Activated CD4-positive, alpha-beta T cell treated with anti-CD3 and anti-CD28 coated beads, Interleukin-2, amount 50 U/mL, for 16 hours (primary cell): ENCODE measurements at regions not wholly inside any gene's neighbourhood (a gene's known extent, or its start where the extent isn't known, plus 50 kb on each side); places are given as distances from the start of the nearest gene placed in this dataset.
"Not testable (repeated sequence)": the region's sequence is repeated elsewhere in the genome, so short reads cannot be mapped to it uniquely, and the experiment has no call there.

Source experiments
- DNase-seq: peaks from one replicate; pipeline ENCODE4 v3.0.0-alpha.2; 2020

DNA sequence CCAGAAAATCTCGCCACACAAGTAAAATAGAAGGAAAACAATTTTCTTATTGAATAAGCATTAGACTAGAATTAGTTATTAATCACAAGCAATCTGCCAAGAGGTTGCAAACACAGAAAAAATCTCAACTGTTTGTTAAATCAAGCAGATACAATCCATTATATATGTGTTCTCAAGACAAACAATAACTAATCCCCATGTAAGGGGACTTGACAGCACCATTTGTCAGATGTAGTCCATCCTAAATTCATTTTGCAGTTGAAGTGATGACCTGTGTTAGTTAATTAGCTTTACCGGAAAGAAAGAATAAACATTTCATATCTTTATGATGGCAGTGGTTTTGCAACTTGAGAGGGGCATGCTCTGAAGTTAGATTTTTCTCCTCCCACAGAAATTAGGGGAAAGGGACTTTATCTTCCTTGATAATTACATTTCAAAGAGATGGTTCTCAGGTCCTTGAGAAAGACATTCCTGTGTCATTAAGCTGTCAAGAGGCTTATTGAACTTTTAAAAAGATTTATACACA, 1588.0 kb downstream of the GRIK2 start:
- no peak for DNase-seq

DNA sequence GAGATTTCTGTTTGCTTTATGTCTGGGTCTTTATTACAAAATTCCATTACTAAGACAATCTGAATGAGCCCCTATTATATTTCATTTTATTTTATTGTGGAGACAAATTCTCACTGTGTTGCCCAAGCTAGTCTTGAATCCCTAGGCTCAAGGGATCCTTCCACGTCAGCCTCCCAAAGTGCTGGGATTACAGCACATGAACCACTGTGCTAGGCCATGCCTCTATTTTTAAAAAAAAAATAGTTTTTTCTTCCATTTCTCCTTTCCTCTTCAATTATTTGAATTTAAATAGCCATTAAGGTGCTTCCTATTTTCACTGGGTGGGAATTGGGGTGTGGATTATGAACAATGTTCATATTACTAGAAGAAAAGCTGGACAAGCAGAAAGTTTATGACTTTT, 1587.4 kb downstream of the GRIK2 start:
- no peak for DNase-seq

DNA sequence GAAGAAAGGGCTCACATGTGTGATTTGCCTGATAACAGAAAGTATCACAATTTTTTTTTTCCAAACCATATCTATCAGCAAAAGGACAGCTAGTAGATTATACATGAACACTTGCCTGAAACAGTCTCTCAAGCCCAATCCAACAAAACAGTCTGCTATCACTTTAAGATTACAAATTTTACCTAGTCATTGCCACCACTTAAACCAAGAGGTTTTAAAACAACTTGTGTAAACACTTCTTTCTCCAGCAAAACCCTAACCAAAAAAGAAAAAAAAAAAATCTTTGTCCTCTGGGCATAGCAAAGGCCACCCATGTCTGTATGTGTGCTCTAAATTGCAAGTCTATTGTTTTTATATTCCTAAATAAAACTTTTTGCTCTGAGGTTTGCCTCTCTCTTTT, 1568.4 kb downstream of the GRIK2 start:
- DNase-seq = no peak

DNA sequence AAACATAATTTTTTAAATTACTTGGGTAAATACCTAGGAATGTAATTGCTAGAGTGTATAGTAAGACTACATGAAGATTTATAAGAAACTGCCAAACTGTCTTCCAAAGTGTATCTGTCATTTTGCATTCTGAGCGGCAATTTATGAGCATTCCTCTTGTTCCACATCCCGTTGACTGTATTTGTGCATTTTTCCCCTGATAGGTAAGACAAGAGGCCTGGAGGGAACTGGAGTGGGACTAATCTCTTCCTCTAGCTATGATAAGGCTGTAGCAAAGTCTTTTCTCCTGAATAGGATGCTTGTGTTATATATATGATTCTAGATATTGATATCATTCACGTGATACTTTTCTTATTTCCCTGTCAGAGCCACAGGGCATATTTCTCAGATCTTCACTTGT, 1557.5 kb downstream of the GRIK2 start:
- no peak for DNase-seq

DNA sequence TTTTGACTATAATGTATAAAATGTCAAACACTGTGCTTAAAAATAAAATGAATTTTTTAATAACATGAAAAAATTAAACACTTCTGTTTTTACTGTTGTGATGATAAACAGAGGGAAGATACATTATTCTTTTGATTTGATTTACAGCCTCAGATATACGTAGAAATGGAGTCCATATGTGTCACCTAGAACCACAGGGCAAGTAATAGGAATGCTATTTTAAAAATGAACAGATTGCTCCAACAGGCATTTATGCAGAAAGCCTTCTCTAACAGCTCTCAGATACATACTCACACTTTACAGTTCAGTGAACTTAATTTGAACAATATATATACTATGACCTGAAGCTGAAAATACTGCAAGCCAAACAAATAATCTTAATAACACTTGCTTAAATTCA, 1551.0 kb downstream of the GRIK2 start:
- DNase-seq = no peak

DNA sequence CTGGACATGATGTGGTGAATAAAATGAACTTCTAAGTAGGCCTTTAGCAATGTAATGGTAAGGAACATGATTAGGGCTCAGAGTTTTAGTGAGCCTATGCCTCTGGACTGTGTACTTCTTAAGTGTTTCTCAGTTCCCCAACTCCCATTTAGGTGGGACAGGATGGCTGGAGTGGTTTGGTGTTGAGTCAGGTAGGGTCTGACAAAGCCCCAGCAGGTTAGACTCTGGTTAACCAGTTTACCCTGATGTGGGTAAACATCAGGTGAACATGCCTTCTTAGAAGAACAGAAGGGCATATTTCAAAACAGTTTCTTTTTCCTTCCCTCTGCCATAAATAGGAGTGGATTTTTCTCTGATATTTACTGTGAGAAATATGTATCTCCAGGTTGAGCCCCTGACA, 1548.7 kb downstream of the GRIK2 start:
- no peak for DNase-seq

DNA sequence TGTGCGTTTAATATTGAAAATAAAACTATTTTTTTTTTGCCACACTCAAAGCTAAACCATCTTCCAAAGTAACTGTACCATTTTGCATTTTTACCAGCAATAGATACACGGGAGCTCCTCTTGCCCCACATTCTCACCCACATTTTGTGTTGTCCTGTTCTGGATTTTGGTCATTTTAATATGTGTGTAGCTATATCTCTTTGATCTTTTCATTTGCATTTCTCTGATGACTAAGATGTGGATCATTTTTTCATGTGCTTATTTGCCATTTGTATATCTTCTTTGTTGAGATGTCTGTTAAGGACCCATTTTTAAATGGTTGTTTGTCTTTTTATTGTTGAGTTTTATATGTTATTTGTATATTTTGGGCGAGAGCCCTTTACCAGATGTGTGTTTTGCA, 1543.5 kb downstream of the GRIK2 start:
- no peak for DNase-seq

DNA sequence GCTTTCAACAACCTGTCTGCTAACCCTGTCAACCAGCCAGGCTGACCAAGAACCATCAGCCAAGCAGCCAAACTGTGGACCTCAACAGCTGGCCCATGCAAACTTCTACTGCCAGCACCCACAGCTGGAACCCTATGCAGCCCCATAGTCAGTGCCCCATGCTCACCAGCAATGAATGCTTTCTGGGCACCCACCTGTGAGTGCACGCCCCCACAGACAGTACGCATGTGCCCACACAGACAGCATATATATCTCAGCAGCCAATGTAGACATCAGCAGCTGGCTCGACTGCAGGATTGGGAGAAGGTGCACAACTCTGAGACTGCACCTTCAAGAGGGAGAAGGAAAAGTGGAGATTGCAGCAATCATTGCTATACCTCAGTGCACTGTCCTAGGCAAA, 1534.6 kb downstream of the GRIK2 start:
- no peak for DNase-seq

DNA sequence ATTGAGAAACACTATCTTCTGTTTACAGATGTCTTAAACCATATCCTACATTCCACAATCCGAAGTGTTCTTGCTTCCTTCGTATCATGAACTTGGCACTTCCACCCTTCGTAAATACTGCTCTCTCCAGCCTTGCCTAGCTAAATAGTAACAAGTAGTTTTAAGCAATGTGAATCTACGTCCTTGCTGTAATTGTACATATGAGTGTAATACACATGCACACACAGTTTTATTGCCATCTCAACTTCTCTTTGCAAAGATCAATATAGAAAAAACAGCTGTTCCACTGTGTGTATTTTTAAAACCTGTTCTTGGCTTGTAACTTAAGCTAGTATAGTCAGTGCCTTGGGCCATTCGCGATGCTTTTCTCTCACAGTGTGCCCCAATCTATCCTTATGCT, 1524.7 kb downstream of the GRIK2 start:
- no peak for DNase-seq

DNA sequence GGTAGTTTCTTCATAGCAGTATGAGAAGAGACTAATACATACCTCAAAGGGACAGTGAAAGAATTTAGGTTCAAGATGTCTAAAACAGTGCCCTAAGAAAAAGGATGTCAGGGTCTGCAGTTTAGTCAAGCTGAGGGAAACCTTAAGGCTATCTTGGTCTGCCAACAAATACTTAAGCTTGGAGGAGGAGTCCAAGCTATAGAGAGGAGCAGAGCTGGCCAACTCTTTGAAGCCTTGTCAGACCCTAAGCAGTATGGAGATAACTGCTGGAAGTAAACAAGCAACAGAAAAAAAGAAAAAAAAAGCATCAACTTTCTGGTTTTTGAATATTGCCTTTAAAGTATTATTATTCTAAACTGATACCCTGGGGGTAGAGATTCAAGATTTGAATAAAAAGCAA, 1518.1 kb downstream of the GRIK2 start:
- DNase-seq = no peak

DNA sequence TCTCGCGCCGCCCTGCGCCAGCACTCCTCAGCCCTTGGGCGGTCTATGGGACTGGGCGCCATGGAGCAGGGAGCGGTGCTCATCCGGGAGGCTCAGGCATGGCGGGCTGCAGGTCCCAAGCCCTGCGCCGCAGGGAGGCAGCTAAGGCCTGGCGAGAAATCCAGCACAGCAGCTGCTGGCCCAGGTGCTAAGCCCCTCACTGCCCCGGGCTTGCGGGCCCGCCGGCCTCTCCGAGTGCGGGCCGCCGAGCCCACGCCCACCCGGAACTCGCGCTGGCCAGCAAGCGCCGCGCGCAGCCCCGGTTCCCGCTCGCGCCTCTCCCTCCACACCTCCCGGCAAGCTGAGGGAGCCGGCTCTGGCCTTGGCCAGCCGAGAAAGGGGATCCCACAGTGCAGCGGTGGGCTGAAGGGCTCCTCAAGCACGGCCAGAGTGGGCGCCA, 1517.2 kb downstream of the GRIK2 start:
- not testable (repeated sequence) for DNase-seq

DNA sequence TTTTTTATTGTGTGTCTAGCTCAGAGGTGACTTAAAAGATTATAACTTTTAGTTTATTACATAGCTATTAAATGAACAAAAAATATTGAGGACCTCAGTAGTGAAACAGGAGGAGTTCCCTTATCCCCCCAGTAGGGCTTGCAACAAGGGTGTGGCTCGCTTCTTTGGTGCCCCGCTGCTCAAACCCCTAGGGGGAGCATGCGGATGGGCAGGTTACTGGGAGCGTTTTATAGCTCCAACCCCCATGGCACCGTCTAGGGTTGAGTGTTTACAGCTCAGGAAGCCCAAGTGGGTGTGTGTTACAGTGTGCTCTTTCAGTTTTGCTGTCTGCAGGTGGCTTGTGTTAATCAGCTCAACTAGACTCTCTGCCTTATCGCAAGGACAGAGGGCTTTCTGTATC, 1513.7 kb downstream of the GRIK2 start:
- no peak for DNase-seq

DNA sequence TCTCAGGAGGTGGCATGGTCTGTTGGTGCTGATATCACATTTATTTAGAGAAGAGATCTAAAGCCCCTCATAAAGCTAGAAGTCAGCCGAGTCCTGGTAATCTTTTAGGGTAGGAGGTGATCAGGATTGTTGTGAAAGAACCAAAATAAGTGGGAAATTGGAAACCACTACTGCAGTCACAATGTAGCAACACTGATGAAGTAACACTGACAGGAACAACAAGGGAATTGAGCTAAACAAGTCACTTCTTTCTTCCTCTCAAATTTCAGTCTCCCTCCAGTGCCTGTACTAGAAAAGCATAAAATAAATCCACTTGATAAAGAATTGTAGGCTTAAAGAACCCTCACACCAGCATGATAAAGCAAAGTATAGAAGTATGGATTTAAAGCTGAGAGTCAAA, 1509.0 kb downstream of the GRIK2 start:
- DNase-seq = no peak

DNA sequence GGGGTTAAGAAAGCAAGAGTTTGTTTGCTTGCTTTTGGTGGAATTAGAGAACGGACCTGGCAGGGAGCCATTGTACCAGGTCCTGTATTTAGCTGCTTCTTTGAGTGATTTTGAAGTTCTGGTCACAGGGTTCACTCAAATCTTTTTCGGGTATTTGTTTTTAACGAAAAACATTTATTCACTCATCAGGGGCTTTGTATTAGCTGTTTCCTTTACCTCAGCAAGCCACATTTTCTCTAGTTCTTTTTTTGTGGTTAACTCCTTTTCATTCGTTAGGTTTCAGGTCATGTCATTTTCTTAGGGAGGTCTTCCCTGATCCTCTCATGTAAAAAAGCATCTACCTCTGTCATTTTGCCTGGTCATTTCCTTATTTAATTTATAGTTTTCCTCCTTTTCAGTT, 1502.2 kb downstream of the GRIK2 start:
- no peak for DNase-seq

DNA sequence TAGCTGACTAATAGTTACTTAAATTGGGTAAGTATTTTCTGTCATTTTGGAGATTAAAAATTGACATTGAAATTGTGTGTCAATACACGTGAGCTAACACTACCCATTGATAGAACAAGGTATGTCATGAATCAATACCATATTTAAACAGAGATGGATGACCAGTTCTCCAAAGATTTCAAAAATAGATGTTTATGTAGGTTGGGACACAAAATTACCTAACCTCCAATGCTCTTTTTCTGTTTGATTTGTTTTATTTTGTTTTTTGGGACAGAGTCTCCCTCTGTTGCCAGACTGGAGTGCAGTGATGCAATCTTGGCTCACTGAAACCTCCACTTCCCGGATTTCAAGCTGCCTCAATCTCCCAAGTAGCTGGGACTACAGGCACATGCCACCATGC, 1491.7 kb downstream of the GRIK2 start:
- DNase-seq = no peak

DNA sequence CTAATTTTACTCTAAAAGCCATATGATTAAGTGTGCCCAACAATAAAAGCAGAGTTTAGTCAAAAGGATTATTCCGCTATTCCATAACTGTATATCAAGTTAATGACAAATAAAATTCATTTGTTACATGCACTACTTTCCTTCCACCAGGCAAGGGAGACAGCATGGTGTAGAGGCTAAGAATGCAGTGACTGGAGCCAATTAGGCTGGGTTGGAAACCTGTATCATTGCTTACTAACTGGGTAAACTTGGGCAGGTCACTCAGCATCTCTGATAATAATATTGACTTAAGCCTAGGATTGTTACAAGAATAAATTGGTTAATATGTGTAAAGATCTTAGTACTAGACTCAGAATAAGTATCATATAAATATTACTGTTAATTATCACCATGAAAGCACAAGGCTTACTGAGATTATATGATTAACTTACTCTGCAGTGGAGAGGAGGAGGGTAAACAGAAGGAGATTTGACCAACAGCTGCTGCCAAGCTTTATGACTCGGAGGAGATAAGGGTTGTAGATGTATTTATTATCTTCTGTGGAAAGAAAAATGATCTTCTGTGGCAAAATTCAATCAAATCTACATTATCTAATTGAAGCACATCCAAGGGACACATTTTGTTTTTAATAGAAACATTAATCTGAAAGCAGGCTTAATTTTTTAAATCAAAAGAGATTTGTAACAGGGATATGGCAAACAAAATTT, 1459.9 kb downstream of the GRIK2 start:
- no peak for DNase-seq

DNA sequence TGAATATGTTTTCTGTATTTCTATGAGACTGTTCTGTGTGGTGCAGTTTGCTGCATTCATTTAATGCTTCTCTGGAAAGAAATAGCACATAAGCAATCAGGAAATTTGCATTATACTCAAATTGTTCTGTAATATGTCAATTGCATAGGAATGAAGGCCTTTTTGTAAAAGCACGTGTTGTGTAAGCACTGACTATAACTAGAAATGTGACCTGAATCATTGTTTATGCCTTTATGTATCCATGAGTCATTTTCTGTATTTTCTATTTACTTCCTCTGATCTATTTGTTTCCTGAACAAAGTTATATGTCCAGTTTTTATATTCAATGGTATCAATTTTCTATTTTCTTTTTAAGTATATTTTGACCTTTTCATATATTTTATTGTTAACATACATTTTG, 1455.3 kb downstream of the GRIK2 start:
- DNase-seq = no peak

DNA sequence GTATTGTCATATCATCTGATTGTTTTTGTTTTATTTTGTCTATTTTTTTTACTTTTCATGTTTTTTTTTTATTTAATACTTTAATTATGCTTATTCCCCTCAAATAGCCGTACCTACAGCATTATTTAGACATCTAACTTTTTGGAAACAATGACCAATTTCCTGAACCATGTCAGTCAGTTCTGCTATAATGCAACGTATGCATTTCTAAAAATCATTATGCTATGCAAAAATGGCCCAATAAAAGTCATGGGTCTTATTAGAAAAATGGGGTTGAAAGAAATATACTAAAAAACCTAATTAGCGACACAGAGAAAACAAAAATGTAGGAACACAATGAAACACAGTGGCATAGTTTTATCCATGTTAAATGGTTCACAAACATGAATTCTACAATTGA, 1454.7 kb downstream of the GRIK2 start:
- no peak for DNase-seq

DNA sequence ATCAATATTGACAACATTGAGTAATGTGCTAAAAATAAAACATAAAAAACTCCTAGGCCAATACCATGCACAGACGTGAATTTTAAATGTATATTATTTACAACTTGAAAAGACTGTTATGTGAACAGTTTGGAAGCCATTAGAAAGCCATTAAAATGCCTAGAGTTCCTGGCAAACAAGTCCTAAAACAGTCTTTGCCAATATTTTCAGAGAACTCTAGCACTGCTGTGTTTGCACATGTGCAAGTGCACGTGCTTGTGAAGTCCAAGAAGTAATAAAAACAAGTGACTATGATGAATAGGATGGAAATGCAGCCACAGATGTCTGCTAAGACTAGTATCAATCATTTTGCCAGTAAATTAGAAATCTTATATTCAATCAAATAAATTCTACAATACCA, 1447.6 kb downstream of the GRIK2 start:
- no peak for DNase-seq

DNA sequence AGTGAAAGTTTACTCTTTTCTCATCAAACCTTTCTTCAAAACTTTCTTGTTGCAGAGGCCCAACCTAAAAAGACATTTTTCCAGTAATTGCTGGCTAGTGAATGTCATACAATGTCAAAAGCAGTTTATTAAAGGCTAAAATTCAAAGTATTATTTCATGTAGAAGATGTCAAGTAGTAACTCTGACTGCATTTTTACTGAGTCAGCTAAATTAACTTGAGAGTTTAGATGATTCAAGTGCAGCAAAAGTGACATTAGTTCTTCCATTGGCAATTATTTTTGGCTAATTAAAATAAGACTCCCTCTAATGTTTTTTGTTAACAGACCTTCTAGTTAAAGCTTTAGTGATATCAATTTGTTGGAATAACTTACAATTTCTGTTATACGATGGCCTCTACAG, 1438.5 kb downstream of the GRIK2 start:
- no peak for DNase-seq

DNA sequence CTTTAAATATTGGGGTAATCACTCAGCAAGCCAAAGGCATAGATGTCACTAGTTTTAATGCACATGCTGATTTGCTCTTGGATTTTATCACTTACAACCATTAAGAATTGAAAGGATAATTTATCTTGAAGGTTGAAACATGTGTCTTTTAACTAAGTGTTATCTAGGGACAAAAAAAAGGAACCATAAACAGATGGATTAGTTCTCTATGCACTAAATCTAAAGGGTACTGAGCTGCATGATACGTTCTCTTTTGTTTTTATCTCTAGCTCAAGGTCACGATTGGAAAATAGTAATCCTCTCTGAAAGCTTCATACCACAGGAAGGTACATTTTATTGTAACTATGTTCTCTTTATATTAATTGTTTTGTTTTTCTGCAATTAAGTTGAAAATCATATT, 1426.6 kb downstream of the GRIK2 start:
- no peak for DNase-seq

DNA sequence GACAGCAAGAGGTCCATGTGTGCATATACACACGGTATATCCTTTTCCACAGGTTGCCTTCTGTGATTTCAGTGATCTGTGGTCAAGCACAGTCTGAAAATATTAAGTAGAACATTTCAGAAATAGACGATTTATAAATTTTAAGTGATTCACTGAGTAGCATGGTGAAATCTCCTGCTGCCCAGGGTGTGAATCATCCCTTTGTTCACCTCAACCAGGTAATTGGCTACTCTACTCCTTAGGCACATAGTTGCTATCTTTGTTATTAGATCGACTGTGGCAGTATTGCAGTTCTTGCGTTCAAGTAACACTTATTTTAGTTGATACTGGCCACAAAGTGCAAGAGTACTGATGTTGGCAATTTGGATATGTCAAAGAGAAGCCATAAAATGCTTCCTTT, 1421.7 kb downstream of the GRIK2 start:
- no peak for DNase-seq

DNA sequence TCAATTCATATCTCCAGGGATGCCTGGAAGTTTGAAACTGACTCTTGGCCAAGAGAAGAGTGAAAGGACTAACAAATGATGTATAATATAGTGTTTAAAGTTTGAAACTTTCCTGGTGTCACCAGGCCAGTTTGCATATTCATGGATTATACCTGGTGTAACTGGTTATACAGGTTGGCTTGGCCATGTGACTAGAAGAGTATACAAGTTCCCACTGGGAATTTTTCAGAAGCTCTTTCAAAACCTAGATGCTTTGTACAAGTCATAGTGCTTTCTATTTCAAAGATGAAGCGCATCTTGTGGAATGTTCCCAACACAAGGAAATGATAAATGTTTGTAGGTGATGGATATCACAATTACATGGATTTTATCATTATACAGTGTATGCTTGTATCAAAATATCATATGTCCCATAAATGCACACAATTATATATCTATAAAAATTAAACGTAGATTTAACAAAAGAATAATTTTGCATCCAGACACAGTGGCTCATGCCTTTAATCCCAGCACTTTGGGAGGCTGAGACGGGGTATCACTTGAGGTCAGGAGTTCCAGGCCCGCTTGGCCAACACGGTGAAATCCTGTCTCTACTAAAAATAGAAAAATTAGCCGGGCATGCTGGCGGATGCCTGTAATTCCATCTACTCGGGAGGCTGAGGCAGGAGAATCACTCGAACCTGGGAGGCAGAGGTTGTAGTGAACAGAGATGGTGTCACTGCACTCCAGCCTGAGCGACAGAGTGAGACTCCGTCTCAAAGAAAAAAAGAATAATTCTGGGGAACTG, 1420.2 kb downstream of the GRIK2 start:
- DNase-seq = no peak

DNA sequence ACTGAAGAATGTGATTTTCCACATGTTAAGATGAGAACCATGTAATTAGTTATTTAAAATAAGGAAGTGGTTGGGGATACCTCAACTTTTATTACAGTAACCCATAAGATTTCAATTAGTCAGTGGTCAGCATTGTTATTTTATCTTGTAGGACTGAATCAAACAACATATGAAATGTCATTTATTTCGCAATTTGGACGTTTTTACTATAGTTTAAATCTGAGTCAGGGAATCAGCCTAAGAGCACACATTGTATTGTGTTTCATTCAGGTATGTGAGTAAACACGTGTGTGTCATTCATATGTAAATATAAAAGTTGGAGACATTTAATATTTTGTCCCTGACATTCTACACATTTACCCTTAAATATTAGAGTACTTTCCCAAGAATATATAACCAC, 1418.7 kb downstream of the GRIK2 start:
- no peak for DNase-seq
